Head of caudate nucleus (tissue), 42 donors: ENCODE measurements at regions not wholly inside any gene's neighbourhood (a gene's known extent, or its start where the extent isn't known, plus 50 kb on each side); places are given as distances from the start of the nearest gene placed in this dataset.
A peak's percentile ranks its signal among the peaks of the same experiment; 100 is the strongest.

Experiments
- DNase-seq, 42 donors: peaks; one replicate each; pipeline versions ENCODE4 v3.0.0 to v3.0.0-alpha.2; 2020 to 2021; ENCODE audit warnings: mixed read lengths in 7 of 42
- intact Hi-C: fragments of 100-400 bp; cut with DNase I; formaldehyde crosslinking; loops from one replicate; pipeline ENCODE4 v1.15.0; 2022

DNA sequence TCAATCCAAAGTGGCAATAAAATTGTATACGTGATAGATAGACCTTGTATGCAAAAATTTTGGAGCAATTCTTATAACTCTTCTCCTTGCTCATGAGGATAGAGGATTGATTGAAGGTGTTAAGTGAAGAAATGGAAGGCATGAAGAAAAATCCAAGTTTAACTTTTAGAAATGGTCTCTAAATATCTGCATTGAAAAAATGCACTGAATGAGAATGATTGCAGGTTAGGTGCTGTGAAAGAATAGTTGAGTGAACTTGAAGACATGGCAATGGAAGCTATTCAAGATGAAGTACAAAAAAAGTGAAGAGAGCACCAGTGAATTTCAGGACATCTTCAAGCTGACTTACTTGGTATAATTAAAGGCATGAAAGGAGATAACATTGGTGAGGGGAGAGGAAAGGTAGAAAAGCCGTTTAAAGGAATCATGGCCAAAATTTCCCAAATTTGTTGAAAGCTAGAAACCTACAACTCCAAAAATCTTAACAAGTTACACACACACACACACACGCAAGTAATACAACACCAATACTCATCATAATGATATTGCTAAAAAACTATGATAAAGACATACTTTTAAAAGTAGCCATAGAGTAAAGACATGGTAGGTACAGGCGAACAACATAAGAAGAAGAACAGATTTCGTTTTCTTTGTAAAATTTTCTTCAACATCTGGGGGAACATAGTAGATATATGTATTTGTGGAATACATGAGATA lies 96.3 kb downstream of the GGTLC2 start:
- intact Hi-C loops, result no loop called here
- DNase-seq, result no peak

DNA sequence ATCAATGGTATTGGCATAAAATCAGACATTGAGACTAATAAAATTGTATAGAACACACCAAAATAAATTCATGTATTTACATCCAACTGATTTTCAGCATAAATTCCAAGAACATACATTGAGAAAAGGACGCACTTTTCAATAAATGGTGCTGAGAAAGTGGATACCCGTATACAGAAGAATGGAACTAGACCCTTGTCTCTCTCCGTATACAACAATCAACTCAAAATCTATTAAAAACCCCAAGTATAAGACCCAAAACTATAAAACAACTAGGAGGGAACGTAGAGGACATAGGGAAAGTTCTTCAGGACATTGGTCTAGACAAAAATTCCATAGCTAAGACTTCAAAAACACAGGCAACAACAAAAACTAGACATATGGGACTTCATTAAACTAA lies 97.4 kb downstream of the GGTLC2 start:
- no peak for DNase-seq
- intact Hi-C loops, result no loop called here

- intact Hi-C loops, result no loop called here
- no peak for DNase-seq
These were observed 98.2 kb downstream of the GGTLC2 start for GRCh38 chr22:22742641-22743040.

GRCh38 chr22:22743128-22743760 lies 98.8 kb downstream of the GGTLC2 start:
- no peak for DNase-seq
- intact Hi-C loops, result no loop called here

- intact Hi-C loops, result no loop called here
- DNase-seq, result no peak
These were observed 100.2 kb downstream of the GGTLC2 start for GRCh38 chr22:22744412-22745224.

DNA sequence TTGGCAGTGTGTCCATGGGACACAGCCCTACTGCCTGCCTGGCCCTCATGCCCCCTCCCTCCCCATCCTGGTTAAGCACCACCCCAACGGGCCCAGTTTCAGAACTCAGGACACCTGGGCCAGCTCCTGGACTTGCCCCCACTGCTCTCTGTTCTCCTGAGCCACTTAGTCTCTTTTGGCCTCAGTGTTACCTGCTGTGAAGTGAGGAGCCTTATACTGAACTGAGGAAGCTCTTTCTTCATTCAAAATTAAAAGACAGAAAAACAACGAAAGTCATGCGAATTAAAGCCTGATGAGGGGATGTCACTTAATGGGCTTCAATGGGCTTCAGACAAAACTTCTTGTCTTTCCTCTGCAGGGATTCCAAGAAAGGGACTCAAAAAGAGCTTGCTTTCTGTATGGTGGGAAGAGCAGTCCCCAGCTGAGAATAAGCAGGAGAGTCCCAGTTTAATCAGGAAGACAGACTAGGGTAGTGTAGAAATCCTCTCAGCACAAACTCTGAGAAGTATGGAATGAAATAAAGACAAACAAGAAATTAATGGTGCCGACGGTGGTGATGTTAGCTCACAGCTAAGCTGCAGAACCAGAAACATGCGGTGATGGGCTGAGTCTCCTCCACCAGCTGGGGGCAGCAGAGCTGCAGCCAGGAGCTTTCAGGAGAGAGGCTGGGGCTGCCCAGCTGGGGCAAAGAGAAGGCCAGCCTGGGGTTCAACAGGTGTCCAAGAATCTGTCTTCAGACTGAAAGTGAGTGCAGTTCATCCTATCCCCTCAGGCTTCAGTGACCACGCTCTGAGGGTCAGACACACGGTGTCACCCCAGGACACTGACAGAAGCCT lies 101.0 kb downstream of the GGTLC2 start:
- intact Hi-C loops, result no loop called here
- peak in 39 of 42 donors; percentile 13 to 75 (median 50) for DNase-seq

GRCh38 chr22:22746061-22746962 lies 101.9 kb downstream of the GGTLC2 start:
- no peak for DNase-seq
- intact Hi-C loops, result no loop called here

GRCh38 chr22:22746963-22747933 lies 102.8 kb downstream of the GGTLC2 start:
- DNase-seq, result peak in 1 of 42 donors; percentile 31
- intact Hi-C loops, result no loop called here

GRCh38 chr22:22748297-22748743 lies 103.9 kb downstream of the GGTLC2 start:
- intact Hi-C loops, result no loop called here
- DNase-seq, result peak in 40 of 42 donors; percentile 10 to 82 (median 60)

- intact Hi-C loops, result no loop called here
These were observed 104.3 kb downstream of the GGTLC2 start for GRCh38 chr22:22748756-22749155.

DNA sequence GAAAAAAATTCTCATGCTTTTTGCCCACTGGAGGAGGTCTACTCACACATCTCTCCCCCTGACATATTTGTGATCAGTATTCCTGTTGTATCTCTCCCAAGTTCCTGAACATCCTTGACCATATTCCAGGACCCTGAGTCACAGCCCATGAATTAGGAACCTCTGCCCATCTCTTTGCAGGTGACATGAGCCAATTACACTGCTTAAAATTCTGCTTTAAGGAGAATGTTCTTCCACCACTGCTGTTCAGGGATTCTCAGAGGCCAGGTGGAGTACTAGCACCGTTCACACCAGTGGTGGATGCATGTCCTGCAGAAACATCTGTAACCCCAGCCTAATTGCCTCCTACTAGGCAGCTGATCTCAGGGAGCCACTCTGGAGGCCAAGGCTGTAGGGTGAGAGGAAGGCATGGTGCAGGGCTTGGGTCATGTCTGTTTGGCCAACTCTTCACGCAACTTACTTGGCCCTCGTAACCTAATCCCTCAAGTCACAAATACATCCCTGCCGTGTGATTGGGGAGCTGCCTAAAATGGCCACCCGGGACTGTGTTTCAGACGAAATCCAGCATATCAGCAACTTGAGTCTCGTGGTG lies 104.8 kb downstream of the GGTLC2 start:
- peak in 1 of 42 donors; percentile 26 for DNase-seq
- intact Hi-C loops, result no loop called here

More at GRCh38 chr22:22748756-22749155, 104.3 kb downstream of the GGTLC2 start:
- peak in 2 of 42 donors; percentile 8 to 22 for DNase-seq

DNA sequence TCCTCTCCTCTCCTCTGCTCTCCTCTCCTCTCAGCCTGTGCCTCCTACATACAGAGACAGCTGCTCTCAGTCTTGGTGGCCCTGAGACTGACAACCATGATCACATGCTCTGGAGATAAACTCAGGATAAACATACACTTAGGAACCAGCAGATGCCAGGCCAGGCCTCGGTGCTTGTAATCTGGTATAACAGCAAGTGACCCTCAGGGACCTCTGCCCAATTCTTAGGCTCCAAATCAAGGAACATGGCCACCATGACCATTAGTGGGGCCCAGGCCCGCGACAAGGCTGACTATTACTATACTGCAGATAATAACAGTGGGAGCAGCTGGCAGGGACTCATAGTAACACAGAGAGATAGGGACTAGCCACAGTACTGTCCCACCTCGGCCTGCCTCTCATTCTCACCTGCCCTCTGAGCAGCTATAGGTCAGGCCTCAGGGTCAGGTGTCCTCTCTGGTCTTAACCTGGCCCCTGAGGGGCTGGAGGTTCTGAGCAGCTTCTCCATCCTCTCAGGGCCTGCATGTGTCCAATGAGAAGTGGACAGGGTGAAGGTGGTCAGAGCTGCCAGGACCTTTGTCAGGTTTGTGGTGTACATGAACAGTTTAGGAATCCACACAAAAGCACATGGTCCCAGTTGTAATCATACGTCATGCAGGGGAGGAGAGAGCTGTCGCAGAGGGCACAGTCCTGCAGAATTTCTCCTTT lies 106.1 kb downstream of the GGTLC2 start:
- intact Hi-C loops, result no loop called here
- peak in 1 of 42 donors; percentile 9 for DNase-seq

DNA sequence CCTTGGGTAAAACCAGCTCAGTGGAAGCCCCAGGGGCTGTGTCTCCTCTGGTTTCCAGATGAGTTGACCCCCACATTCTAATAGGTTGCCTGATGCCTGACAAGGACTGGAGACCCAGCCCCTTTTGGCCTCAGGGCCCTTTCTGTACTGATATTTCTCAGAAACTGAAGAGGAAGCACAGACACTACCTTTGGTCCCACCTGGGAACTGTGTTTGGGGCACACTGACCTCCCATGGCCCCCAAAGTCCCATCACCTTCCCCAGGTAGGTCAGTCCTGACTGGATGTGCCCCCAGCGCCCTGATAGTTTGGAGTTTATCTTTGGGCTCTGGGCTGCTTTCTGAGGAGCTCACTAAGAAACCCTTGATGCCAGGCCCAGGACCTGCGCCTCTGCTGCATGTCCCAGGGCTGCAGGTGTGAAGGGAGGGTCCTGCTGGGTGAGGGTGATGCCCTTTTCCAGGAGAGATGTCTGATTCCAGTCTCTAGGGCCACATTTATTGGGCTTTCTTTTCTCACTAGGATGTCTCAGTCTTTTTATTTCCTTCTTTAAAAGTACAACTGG lies 106.7 kb downstream of the GGTLC2 start:
- DNase-seq, result peak in 1 of 42 donors; percentile 10
- intact Hi-C loops, result no loop called here

- intact Hi-C loops, result no loop called here
- no peak for DNase-seq
These were observed 107.8 kb downstream of the GGTLC2 start for GRCh38 chr22:22752199-22752555.
